ENCODE measurements at regions not wholly inside any gene's neighbourhood (a gene's known extent, or its start where the extent isn't known, plus 50 kb on each side); places are given as distances from the start of the nearest gene placed in this dataset.

- TF ChIP-seq POLR2A (IDR thresholded peaks at IDR 0.05) (no peak), CTCF (IDR thresholded peaks at IDR 0.05) (no peak)
Observed at GRCh38 chr5:129245489-129245888, 150.9 kb downstream of the ISOC1 start.
